A549 (cell line): ENCODE measurements at regions not wholly inside any gene's neighbourhood (a gene's known extent, or its start where the extent isn't known, plus 50 kb on each side); places are given as distances from the start of the nearest gene placed in this dataset.

Experiments used
- ATAC-seq, 2 experiments: fragments of 200-7000 bp in 1 of 2; fragments of >200 bp in 1 of 2; cut with Nextera tagmentation in 1 of 2; cut with Tn5 transposase in 1 of 2; 3 replicates each; pipeline versions ENCODE4 v1.8.0 to v1.9.1; 2018 to 2020; ENCODE audit warnings: mild to moderate bottlenecking in 1 of 2, moderate library complexity in 1 of 2
- CTCF ChIA-PET: fragments of 300-600 bp; sonication (Branson Sonifier 250); formaldehyde crosslinking; extraction: SDS; loops from one replicate; lab custom pipeline; 2021; ENCODE audit warnings: antibody characterized with exemption, inconsistent platforms; lab: Yijun Ruan, JAX
- POLR2A ChIA-PET: fragments of 350-600 bp; formaldehyde crosslinking; extraction: SDS; loops from one replicate; lab custom pipeline; 2021; ENCODE audit warnings: antibody characterized with exemption, inconsistent platforms; lab: Yijun Ruan, JAX
- DNase-seq, 2 experiments: peaks; one replicate each; pipeline versions ENCODE4 v3.0.0 to v3.0.0-alpha.2; 2011 to 2016; ENCODE audit warnings: low read depth in 1 of 2, low spot score in 1 of 2
- FAIRE-seq: peaks from 2 replicates; lab custom pipeline; 2011; peaks lifted over from hg19 to GRCh38; lab: Jason Lieb, UNC
- H3K27ac ChIP-seq, 2 experiments: fragments of >200 bp; sonication (Bioruptor Twin); formaldehyde crosslinking; 3 replicates each; pipeline ENCODE4 v1.5.1; 2016 to 2017
- H3K4me1 ChIP-seq: fragments of >200 bp; sonication (Bioruptor Twin); formaldehyde crosslinking; 3 replicates; pipeline ENCODE4 v1.6.1; 2016
- H3K4me2 ChIP-seq: fragments of >200 bp; sonication (Bioruptor Twin); formaldehyde crosslinking; 3 replicates; pipeline ENCODE4 v1.6.1; 2016
- H3K4me3 ChIP-seq: fragments of >200 bp; sonication (Bioruptor Twin); formaldehyde crosslinking; 3 replicates; pipeline ENCODE4 v1.5.1; 2016
- H3K9me3 ChIP-seq: fragments of >200 bp; sonication (Bioruptor Twin); formaldehyde crosslinking; 3 replicates; pipeline ENCODE4 v1.6.1; 2016
- ATOH8 ChIP-seq: fragments of 250-450 bp; sonication (Bioruptor Pico); IDR thresholded peaks from 2 replicates; pipeline ENCODE4 v1.5.0; 2020; ENCODE audit warnings: low read depth, mild to moderate bottlenecking, moderate library complexity
- FOSL2 ChIP-seq, 2 experiments: fragments of 450-650 bp in 1 of 2; fragments of >200 bp in 1 of 2; sonication (Bioruptor Twin) in 1 of 2; formaldehyde crosslinking; IDR thresholded peaks; 2 replicates each; pipeline versions ENCODE4 v1.5.0 to v1.6.1; 2016 to 2020; ENCODE audit warnings: mild to moderate bottlenecking in 1 of 2, moderate library complexity in 1 of 2
- HOXB5 ChIP-seq: fragments of 250-450 bp; sonication (Bioruptor Pico); IDR thresholded peaks from 2 replicates; pipeline ENCODE4 v1.5.0; 2020; ENCODE audit warnings: mild to moderate bottlenecking, moderate library complexity
- JUNB ChIP-seq: fragments of >200 bp; sonication (Bioruptor Twin); formaldehyde crosslinking; IDR thresholded peaks from 2 replicates; pipeline ENCODE4 v1.6.1; 2016
- KDM5A ChIP-seq: fragments of 200-600 bp; sonication (generic); IDR thresholded peaks from 2 replicates; pipeline ENCODE4 v1.6.1; 2016; ENCODE audit warnings: antibody characterized with exemption, mild to moderate bottlenecking
- MAFK ChIP-seq: fragments of 450-650 bp; IDR thresholded peaks from 2 replicates; pipeline ENCODE4 v1.6.1; 2014; ENCODE audit not compliant: partially characterized antibody
- NR3C1 ChIP-seq: fragments of >200 bp; sonication (Bioruptor Twin); formaldehyde crosslinking; IDR thresholded peaks from 3 replicates; pipeline ENCODE4 v1.6.1; 2017
- PHF8 ChIP-seq: fragments of 200-600 bp; sonication (generic); IDR thresholded peaks from 2 replicates; pipeline ENCODE4 v1.6.1; 2016; ENCODE audit warnings: low read depth, mild to moderate bottlenecking, antibody characterized with exemption, moderate library complexity, borderline replicate concordance
- SMC3 ChIP-seq: fragments of >200 bp; sonication (Bioruptor Twin); formaldehyde crosslinking; IDR thresholded peaks from 3 replicates; pipeline ENCODE4 v1.6.1; 2018; ENCODE audit warnings: inconsistent platforms
- SREBF2 ChIP-seq: fragments of 450-650 bp; IDR thresholded peaks from 2 replicates; pipeline ENCODE4 v1.6.1; 2014; ENCODE audit warnings: mild to moderate bottlenecking, moderate library complexity
- TP53 ChIP-seq: fragments of 250-450 bp; sonication (Bioruptor Pico); IDR thresholded peaks from 2 replicates; pipeline ENCODE4 v1.5.0; 2021; ENCODE audit warnings: mild to moderate bottlenecking, moderate library complexity
- ZC3H11A ChIP-seq: fragments of 450-650 bp; IDR thresholded peaks from 2 replicates; pipeline ENCODE4 v1.6.1; 2014; ENCODE audit warnings: antibody characterized with exemption, mild to moderate bottlenecking
- ZFP36 ChIP-seq: fragments of 450-650 bp; IDR thresholded peaks from 2 replicates; pipeline ENCODE4 v1.6.1; 2014; ENCODE audit warnings: borderline replicate concordance; ENCODE audit not compliant: partially characterized antibody
- ZNF302 ChIP-seq: fragments of 250-450 bp; sonication (Bioruptor Pico); IDR thresholded peaks from 2 replicates; pipeline ENCODE4 v1.9.0; 2021; ENCODE audit warnings: inconsistent platforms, mild to moderate bottlenecking, moderate library complexity
- WGBS: methylation state at CpG from one replicate; pipeline ENCODE4 v1.1.6; 2017; ENCODE audit errors: missing lambda C conversion rate; 5-methylcytosine and 5-hydroxymethylcytosine counted together

GRCh38 chr2:236841389-236841788 lies 244.3 kb upstream of the COPS8 start (continued):
- no peak for TF ChIP-seq KDM5A

GRCh38 chr2:236843161-236843968 lies 242.3 kb upstream of the COPS8 start:
- H3K4me1 ChIP-seq, result no peaks in the 10 kb centered on the region
- ATAC-seq (no peak), DNase-seq (no peak), FAIRE-seq (no peak)
- ChIA-PET CTCF (no interaction called here), POLR2A (no interaction called here)
- TF ChIP-seq NR3C1 (no peak), KDM5A (no peak), HOXB5 (CRISPR knock-in tag) (no peak), SREBF2 (no peak)
- H3K4me3 ChIP-seq, result no peak overlapping the region
- WGBS, result 61% methylated on average over 11 of the region's 11 CpGs
- no peak overlapping the region for H3K4me2 ChIP-seq
- H3K27ac ChIP-seq, result no peak overlapping the region
- H3K9me3 ChIP-seq, result peaks cover 12% of the 10 kb centered on the region; the same call in 1 of the 3 replicates

- WGBS, result 35% methylated on average over 3 of the region's 3 CpGs
- Histone ChIP-seq H3K27ac (no peak overlapping the region), H3K4me2 (no peak overlapping the region), H3K4me3 (no peak overlapping the region), H3K4me1 (no peaks in the 10 kb centered on the region), H3K9me3 (peaks cover 12% of the 10 kb centered on the region; the same call in 1 of the 3 replicates)
- FAIRE-seq, result no peak
- TF ChIP-seq SMC3, result no peak
- TF ChIP-seq FOSL2 (IDR thresholded peaks at IDR 0.05), result no peak
- no peak for TF ChIP-seq FOSL2 (CRISPR knock-in tag; IDR thresholded peaks at IDR 0.05)
- no peak for TF ChIP-seq NR3C1
- TF ChIP-seq ZNF302 (CRISPR knock-in tag), result no peak
- TF ChIP-seq ZC3H11A, result no peak
- no peak for TF ChIP-seq MAFK
- TF ChIP-seq ATOH8 (CRISPR knock-in tag), result no peak
- TF ChIP-seq PHF8, result no peak
- no peak for TF ChIP-seq JUNB
- CTCF ChIA-PET, result no interaction called here
- POLR2A ChIA-PET, result no interaction called here
- no peak for ATAC-seq
- DNase-seq, result no peak
These were observed 241.0 kb upstream of the COPS8 start for GRCh38 chr2:236844711-236845110.

- ChIA-PET CTCF (no interaction called here), POLR2A (no interaction called here)
- Histone ChIP-seq H3K4me2 (no peak overlapping the region), H3K4me3 (no peak overlapping the region), H3K27ac (no peak overlapping the region), H3K4me1 (no peaks in the 10 kb centered on the region), H3K9me3 (peaks cover 12% of the 10 kb centered on the region; the same call in 1 of the 3 replicates)
- DNase-seq (no peak), ATAC-seq (no peak), FAIRE-seq (no peak)
- no peak for TF ChIP-seq ATOH8 (CRISPR knock-in tag)
- TF ChIP-seq KDM5A, result no peak
- TF ChIP-seq NR3C1, result no peak
- no peak for TF ChIP-seq TP53 (CRISPR knock-in tag)
- no peak for TF ChIP-seq ZFP36
- no peak for TF ChIP-seq HOXB5 (CRISPR knock-in tag)
- WGBS, result 33% methylated on average over 6 of the region's 6 CpGs
These were observed 238.7 kb upstream of the COPS8 start for GRCh38 chr2:236847023-236847422.
